Astrocyte of the cerebellum (primary cell): ENCODE measurements at regions not wholly inside any gene's neighbourhood (a gene's known extent, or its start where the extent isn't known, plus 50 kb on each side); places are given as distances from the start of the nearest gene placed in this dataset.
"Not testable (repeated sequence)": the region's sequence is repeated elsewhere in the genome, so short reads cannot be mapped to it uniquely, and the experiment has no call there.

Source experiments
- DNase-seq: peaks from one replicate; pipeline ENCODE4 v3.0.0-alpha.2; 2011; ENCODE audit warnings: low read depth
- H3K4me3 ChIP-seq: 2 replicates; pipeline ENCODE4 v1.5.1; 2011; ENCODE audit warnings: mild to moderate bottlenecking, low read depth, low read length, moderate library complexity
- in situ Hi-C: cut with HindIII; loops from 2 replicates; pipeline ENCODE4 v1.10.0; 2017; ENCODE audit warnings: low sequenced_read_pairs
- TF ChIP-seq, protein P1 (sequence below): IDR thresholded peaks from 2 replicates; pipeline ENCODE4 v1.5.1; 2012; ENCODE audit warnings: low read length, low read depth, moderate library complexity, mild to moderate bottlenecking; ENCODE audit errors: missing control alignments

DNA sequence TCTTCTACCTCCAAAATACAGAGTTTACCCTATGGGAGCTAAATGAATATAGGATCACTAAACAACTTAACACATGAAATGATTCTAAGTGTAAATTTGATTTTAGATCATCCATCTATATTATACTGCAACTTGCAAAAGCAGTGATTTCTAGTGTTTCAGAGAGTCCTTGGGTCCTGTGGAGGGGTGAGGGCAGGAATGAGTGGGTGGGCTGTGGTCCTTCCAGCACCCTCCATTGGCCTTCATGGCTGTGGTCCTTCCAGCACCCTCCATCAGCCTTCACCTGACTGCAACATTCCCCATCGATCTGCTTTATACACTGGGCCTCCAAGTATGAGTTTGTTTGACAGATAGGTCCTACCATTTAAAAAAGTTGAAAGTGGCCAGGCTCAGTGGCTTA lies 70.5 kb downstream of the TTC6 start:
- H3K4me3 ChIP-seq: no peak overlapping the region
- TF ChIP-seq, protein P1, sequence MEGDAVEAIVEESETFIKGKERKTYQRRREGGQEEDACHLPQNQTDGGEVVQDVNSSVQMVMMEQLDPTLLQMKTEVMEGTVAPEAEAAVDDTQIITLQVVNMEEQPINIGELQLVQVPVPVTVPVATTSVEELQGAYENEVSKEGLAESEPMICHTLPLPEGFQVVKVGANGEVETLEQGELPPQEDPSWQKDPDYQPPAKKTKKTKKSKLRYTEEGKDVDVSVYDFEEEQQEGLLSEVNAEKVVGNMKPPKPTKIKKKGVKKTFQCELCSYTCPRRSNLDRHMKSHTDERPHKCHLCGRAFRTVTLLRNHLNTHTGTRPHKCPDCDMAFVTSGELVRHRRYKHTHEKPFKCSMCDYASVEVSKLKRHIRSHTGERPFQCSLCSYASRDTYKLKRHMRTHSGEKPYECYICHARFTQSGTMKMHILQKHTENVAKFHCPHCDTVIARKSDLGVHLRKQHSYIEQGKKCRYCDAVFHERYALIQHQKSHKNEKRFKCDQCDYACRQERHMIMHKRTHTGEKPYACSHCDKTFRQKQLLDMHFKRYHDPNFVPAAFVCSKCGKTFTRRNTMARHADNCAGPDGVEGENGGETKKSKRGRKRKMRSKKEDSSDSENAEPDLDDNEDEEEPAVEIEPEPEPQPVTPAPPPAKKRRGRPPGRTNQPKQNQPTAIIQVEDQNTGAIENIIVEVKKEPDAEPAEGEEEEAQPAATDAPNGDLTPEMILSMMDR: no peak
- in situ Hi-C loops: no loop called here
- no peak for DNase-seq

- no peak overlapping the region for H3K4me3 ChIP-seq
- no peak for DNase-seq
- in situ Hi-C loops: no loop called here
- TF ChIP-seq, protein P1: no peak
These were observed 73.2 kb downstream of the TTC6 start for GRCh38 chr14:37668646-37669045.

- in situ Hi-C loops: no loop called here
- no peak for DNase-seq
- TF ChIP-seq, protein P1: no peak
- no peak overlapping the region for H3K4me3 ChIP-seq
These were observed 73.8 kb downstream of the TTC6 start for GRCh38 chr14:37669242-37669641.

- no peak for DNase-seq
- in situ Hi-C loops: no loop called here
- no peak overlapping the region for H3K4me3 ChIP-seq
- TF ChIP-seq, protein P1: no peak
These were observed 78.0 kb downstream of the TTC6 start for GRCh38 chr14:37673439-37673838.

DNA sequence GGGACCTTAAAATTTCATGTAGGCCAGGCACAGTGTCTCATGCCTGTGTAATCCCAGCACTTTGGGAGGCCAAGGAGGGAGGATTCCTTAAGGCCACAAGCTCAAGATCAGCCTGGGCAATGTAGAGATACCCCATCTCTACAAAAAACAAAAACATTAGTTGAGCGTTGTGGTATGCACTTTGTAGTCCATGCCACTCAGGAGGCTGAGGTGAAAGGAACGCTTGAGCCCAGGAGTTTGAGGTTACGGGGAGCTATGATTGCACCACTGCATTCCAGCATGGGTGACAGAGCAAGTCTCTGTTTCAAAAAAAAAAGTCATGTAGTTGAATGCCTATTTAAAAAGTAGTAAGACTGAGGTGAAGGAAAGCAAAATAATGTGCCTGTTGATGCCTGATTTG lies 83.5 kb downstream of the TTC6 start:
- no peak overlapping the region for H3K4me3 ChIP-seq
- in situ Hi-C loops: no loop called here
- no peak for DNase-seq
- TF ChIP-seq, protein P1: no peak

GRCh38 chr14:37681486-37681885 lies 86.1 kb downstream of the TTC6 start:
- in situ Hi-C loops: no loop called here
- TF ChIP-seq, protein P1: no peak
- DNase-seq: no peak
- no peak overlapping the region for H3K4me3 ChIP-seq

GRCh38 chr14:37692680-37693079 lies 97.3 kb downstream of the TTC6 start:
- H3K4me3 ChIP-seq, in situ Hi-C loops, DNase-seq: not testable (repeated sequence)

- in situ Hi-C loops, DNase-seq, H3K4me3 ChIP-seq: not testable (repeated sequence)
These were observed 98.0 kb downstream of the TTC6 start for GRCh38 chr14:37693420-37693819.
